Left lung (tissue), 4 donors: ENCODE measurements at regions not wholly inside any gene's neighbourhood (a gene's known extent, or its start where the extent isn't known, plus 50 kb on each side); places are given as distances from the start of the nearest gene placed in this dataset.

Experiments used
- ATAC-seq: fragments of 200-7000 bp; cut with Tn5 transposase; one replicate; pipeline ENCODE4 v1.9.1; 2020; ENCODE audit warnings: moderate library complexity
- DNase-seq, 4 donors: peaks; one replicate each; pipeline ENCODE4 v3.0.0-alpha.2; 2013 to 2020
- H3K27ac ChIP-seq, 2 donors: fragments of 200-600 bp; sonication (generic) in 1 of 2; one replicate each; pipeline versions ENCODE4 v1.5.0 to v1.8.0; 2020 to 2021
- H3K27me3 ChIP-seq, 2 donors: fragments of 200-600 bp; sonication (generic) in 1 of 2; one replicate each; pipeline versions ENCODE4 v1.5.0 to v1.8.0; 2020 to 2021
- H3K36me3 ChIP-seq, 2 donors: fragments of 200-600 bp; sonication (generic) in 1 of 2; one replicate each; pipeline versions ENCODE4 v1.5.0 to v1.8.0; 2020 to 2021
- H3K4me1 ChIP-seq, 2 donors: fragments of 200-600 bp; one replicate each; pipeline ENCODE4 v1.8.0; 2021
- H3K4me3 ChIP-seq, 2 donors: fragments of 200-600 bp; sonication (generic) in 1 of 2; one replicate each; pipeline versions ENCODE4 v1.5.0 to v1.8.0; 2020 to 2021; ENCODE audit warnings: mild to moderate bottlenecking in 1 of 2
- H3K9me3 ChIP-seq, 2 donors: fragments of 200-600 bp; sonication (generic) in 1 of 2; one replicate each; pipeline versions ENCODE4 v1.5.0 to v1.8.0; 2020 to 2021
- CTCF ChIP-seq, 2 donors: fragments of 200-600 bp; sonication (generic) in 1 of 2; IDR thresholded peaks; one replicate each; pipeline versions ENCODE4 v1.5.0 to v1.8.0; 2021; ENCODE audit warnings: antibody characterized with exemption in 2 of 2
- intact Hi-C, 2 donors: fragments of 100-400 bp; cut with DNase I; formaldehyde crosslinking; loops; one replicate each; pipeline versions ENCODE4 v1.11.2 to v1.14.2; 2022
- donor health status: DM: no; HTN: yes; CAD: no.
- donor health status: DM: no; HTN: no; CAD: no.

DNA sequence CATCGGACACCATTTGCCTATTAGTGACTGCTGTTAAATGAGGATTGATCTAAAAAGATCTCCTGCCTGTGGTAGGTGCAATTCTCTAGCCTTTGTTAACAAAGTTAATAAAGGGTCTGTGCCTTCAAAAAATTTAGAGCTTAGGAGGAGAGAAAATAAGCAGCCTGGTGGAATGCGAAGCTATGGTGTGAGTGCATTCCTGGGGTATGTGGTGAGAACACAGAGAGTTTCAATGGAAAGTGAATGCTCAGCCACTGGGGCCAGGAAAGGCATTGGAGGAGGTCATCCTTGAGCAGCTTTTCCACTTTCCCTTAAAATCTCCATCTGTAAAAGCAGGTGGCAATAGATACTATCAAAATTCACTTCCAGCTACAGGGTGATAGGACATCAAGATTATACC, 331.2 kb upstream of the LRATD1 start:
- TF ChIP-seq CTCF (IDR thresholded peaks at IDR 0.05) = no peak
- Histone ChIP-seq H3K9me3 (no peaks in the 10 kb centered on the region), H3K27ac (no peak overlapping the region), H3K27me3 (no peaks in the 10 kb centered on the region), H3K4me3 (no peak overlapping the region), H3K4me1 (no peaks in the 10 kb centered on the region), H3K36me3 (no peaks in the 10 kb centered on the region)
- ATAC-seq (no peak), DNase-seq (no peak)
- intact Hi-C loops = no loop called here

DNA sequence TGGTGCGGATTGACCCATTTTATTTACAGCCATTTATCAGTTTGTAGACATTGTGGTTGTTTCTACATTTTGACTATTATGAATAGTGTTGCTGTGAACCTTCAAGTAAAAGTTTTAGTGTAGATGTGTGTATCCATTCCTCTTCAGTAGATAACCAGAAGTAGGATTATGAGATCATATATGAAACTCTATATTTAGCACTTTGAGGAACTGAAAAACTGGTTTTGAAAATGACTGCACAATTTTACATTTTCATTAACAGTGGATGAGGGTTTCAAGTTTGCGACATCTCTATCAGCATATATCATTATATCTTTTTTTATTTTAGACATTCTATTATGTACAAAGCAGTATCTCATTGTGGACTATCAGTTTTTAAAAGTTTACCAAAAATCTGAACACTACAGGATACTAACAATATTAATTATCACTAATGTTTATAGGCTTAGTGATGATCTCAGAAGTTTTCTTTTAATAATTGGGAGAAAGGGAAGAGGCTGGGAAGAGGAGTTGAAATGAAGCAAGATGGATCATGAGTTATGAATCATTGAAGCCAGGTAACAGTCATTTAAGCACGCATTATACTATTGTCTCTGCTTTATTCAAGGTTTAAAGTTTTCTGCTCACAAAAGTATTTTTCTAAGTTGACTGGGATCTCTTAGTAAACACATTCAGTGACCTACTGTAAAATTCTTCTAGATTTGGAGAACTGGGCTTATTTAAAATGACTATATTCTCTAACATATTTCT, 329.0 kb upstream of the LRATD1 start:
- no peak for DNase-seq
- TF ChIP-seq CTCF (IDR thresholded peaks at IDR 0.05) = no peak
- H3K4me1 ChIP-seq = no peaks in the 10 kb centered on the region
- H3K4me3 ChIP-seq = no peak overlapping the region
- H3K9me3 ChIP-seq = no peaks in the 10 kb centered on the region
- no peaks in the 10 kb centered on the region for H3K27me3 ChIP-seq
- H3K36me3 ChIP-seq = no peaks in the 10 kb centered on the region
- H3K27ac ChIP-seq = no peak overlapping the region
- intact Hi-C loops = no loop called here
- ATAC-seq = no peak

- no peak for ATAC-seq
- no peaks in the 10 kb centered on the region for H3K4me1 ChIP-seq
- H3K36me3 ChIP-seq = no peaks in the 10 kb centered on the region
- TF ChIP-seq CTCF (IDR thresholded peaks at IDR 0.05) = no peak
- no peak overlapping the region for H3K4me3 ChIP-seq
- no peak overlapping the region for H3K27ac ChIP-seq
- DNase-seq = no peak
- H3K9me3 ChIP-seq = no peaks in the 10 kb centered on the region
- no peaks in the 10 kb centered on the region for H3K27me3 ChIP-seq
- intact Hi-C loops = no loop called here
These were observed 328.2 kb upstream of the LRATD1 start for GRCh38 chr2:14304326-14304725.

DNA sequence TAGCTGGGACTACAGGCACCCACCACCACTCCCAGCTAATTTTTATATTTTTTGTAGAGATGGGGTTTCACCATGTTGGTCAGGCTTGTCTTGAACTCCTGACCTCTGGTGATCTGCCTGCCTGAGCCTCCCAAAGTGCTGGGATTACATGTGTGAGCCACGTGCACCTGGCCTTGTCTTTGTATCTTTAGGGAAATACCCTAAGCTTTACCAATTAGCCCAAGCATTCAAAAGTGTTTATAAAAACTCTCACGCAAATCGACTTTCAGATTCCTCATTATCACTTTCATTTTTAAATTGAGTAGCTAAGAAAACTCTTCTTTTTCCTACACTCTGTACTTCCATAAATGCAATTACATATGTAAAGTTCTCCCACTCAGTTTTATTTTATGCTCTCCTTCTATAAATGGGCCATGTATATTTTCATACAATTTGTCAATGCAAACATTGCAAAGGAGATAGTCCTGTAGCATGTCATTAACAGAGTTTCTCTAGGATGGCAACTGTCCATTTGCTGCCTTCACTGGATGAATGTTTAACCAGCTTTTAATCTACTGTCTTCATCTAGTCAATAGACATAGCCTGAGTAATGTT, 326.2 kb upstream of the LRATD1 start:
- ATAC-seq = no peak
- H3K27me3 ChIP-seq = no peaks in the 10 kb centered on the region
- intact Hi-C loops = no loop called here
- H3K27ac ChIP-seq = no peak overlapping the region
- H3K9me3 ChIP-seq = no peaks in the 10 kb centered on the region
- no peak overlapping the region for H3K4me3 ChIP-seq
- no peaks in the 10 kb centered on the region for H3K4me1 ChIP-seq
- H3K36me3 ChIP-seq = no peaks in the 10 kb centered on the region
- no peak for DNase-seq
- TF ChIP-seq CTCF (IDR thresholded peaks at IDR 0.05) = no peak

- TF ChIP-seq CTCF (IDR thresholded peaks at IDR 0.05) = no peak
- no peak for ATAC-seq
- intact Hi-C loops = no loop called here
- no peak overlapping the region for H3K4me3 ChIP-seq
- no peaks in the 10 kb centered on the region for H3K4me1 ChIP-seq
- no peak for DNase-seq
- H3K9me3 ChIP-seq = peaks cover 0 to 3% of the 10 kb centered on the region in 2 donors
- no peaks in the 10 kb centered on the region for H3K27me3 ChIP-seq
- H3K36me3 ChIP-seq = no peaks in the 10 kb centered on the region
- no peak overlapping the region for H3K27ac ChIP-seq
These were observed 319.2 kb upstream of the LRATD1 start for GRCh38 chr2:14313341-14313740.
